IMR-90 (cell line): ENCODE measurements at regions not wholly inside any gene's neighbourhood (a gene's known extent, or its start where the extent isn't known, plus 50 kb on each side); places are given as distances from the start of the nearest gene placed in this dataset.
"Not testable (repeated sequence)": the region's sequence is repeated elsewhere in the genome, so short reads cannot be mapped to it uniquely, and the experiment has no call there.

ENCODE experiments used
- ATAC-seq: fragments of 200-7000 bp; cut with Tn5 transposase; 2 replicates; pipeline ENCODE4 v1.9.1; 2020; ENCODE audit warnings: low read depth, mild to moderate bottlenecking, moderate library complexity
- BruUV-seq: library from RNA; stranded (reverse); fragments of 400-500 nt; replicated peaks from 2 replicates; lab custom pipeline; 2021; lab: Mats Ljungman, UMichigan
- CTCF ChIA-PET: fragments of 300-600 bp; formaldehyde crosslinking; extraction: SDS; loops from one replicate; lab custom pipeline; 2021; ENCODE audit warnings: antibody characterized with exemption; lab: Yijun Ruan, JAX
- POLR2A ChIA-PET: fragments of 300-600 bp; sonication (Branson Sonifier 250); formaldehyde crosslinking; loops from one replicate; lab custom pipeline; 2022; ENCODE audit warnings: antibody characterized with exemption; ENCODE audit not compliant: unreplicated experiment; lab: Charles Lee
- DNase-seq: peaks from one replicate; pipeline ENCODE4 v3.0.0; 2013
- H2AFZ ChIP-seq: replicated peaks from 2 replicates; pipeline ENCODE3; 2013; ENCODE audit warnings: low read length, mild to moderate bottlenecking; ENCODE audit not compliant: poor library complexity
- H2AK5ac ChIP-seq: 2 replicates; pipeline ENCODE4 v1.6.1; 2013; ENCODE audit warnings: low read depth, low read length, inconsistent platforms
- H2AK9ac ChIP-seq: replicated peaks from 2 replicates; pipeline ENCODE3; 2013; ENCODE audit warnings: mild to moderate bottlenecking, low read depth, low read length, moderate library complexity; ENCODE audit not compliant: poor library complexity
- H2BK120ac ChIP-seq: 2 replicates; pipeline ENCODE4 v1.6.1; 2013; ENCODE audit warnings: low read depth, low read length, inconsistent platforms
- H2BK15ac ChIP-seq: 3 replicates; pipeline ENCODE4 v1.6.1; 2013; ENCODE audit warnings: low read depth, low read length, inconsistent platforms
- H2BK20ac ChIP-seq: 2 replicates; pipeline ENCODE4 v1.6.1; 2013; ENCODE audit warnings: low read depth, mild to moderate bottlenecking, inconsistent platforms, low read length, moderate library complexity
- H2BK5ac ChIP-seq: 2 replicates; pipeline ENCODE4 v1.6.1; 2013; ENCODE audit warnings: mild to moderate bottlenecking, low read depth, low read length, inconsistent platforms; ENCODE audit not compliant: poor library complexity, severe bottlenecking
- H3K14ac ChIP-seq: replicated peaks from 2 replicates; pipeline ENCODE4 v1.6.1; 2013; ENCODE audit warnings: low read depth, low read length, inconsistent platforms
- H3K18ac ChIP-seq: 2 replicates; pipeline ENCODE4 v1.6.1; 2013; ENCODE audit warnings: low read depth, low read length, control low read depth
- H3K23ac ChIP-seq: 2 replicates; pipeline ENCODE4 v1.6.1; 2013; ENCODE audit warnings: low read depth, low read length, inconsistent platforms
- H3K27ac ChIP-seq: 2 replicates; pipeline ENCODE4 v1.5.1; 2013; ENCODE audit warnings: mild to moderate bottlenecking, control low read depth, low read length; ENCODE audit not compliant: insufficient read depth
- H3K27me3 ChIP-seq: 2 replicates; pipeline ENCODE4 v1.6.1; 2013; ENCODE audit warnings: low read length; ENCODE audit not compliant: control insufficient read depth, insufficient read depth
- H3K36me3 ChIP-seq: 2 replicates; pipeline ENCODE4 v1.6.1; 2013; ENCODE audit warnings: low read length, mixed read lengths; ENCODE audit not compliant: control insufficient read depth, insufficient read depth
- H3K4ac ChIP-seq: 2 replicates; pipeline ENCODE4 v1.6.1; 2013; ENCODE audit warnings: low read depth, low read length, inconsistent platforms
- H3K4me1 ChIP-seq: 2 replicates; pipeline ENCODE4 v1.6.1; 2013; ENCODE audit warnings: low read length, mixed read lengths; ENCODE audit not compliant: control insufficient read depth, insufficient read depth
- H3K4me2 ChIP-seq: 2 replicates; pipeline ENCODE4 v1.6.1; 2013; ENCODE audit warnings: low read depth, mild to moderate bottlenecking, control low read depth, low read length, moderate library complexity
- H3K4me3 ChIP-seq: 2 replicates; pipeline ENCODE4 v1.5.1; 2013; ENCODE audit warnings: low read depth, mild to moderate bottlenecking, control low read depth, low read length, moderate library complexity; ENCODE audit not compliant: insufficient read depth
- H3K56ac ChIP-seq: 2 replicates; pipeline ENCODE4 v1.6.1; 2013; ENCODE audit warnings: low read length, inconsistent platforms; ENCODE audit not compliant: insufficient read depth; ENCODE audit errors: extremely low read depth
- H3K79me1 ChIP-seq, 2 experiments: 2 replicates each; pipeline ENCODE4 v1.6.1; 2013; ENCODE audit warnings: low read length in 2 of 2, inconsistent platforms in 1 of 2, low read depth in 1 of 2
- H3K9ac ChIP-seq: 2 replicates; pipeline ENCODE4 v1.6.1; 2013; ENCODE audit warnings: low read depth, low read length, control low read depth
- H3K9me1 ChIP-seq: 2 replicates; pipeline ENCODE4 v1.6.1; 2013; ENCODE audit warnings: low read length, inconsistent platforms; ENCODE audit not compliant: insufficient read depth
- H3K9me3 ChIP-seq: 2 replicates; pipeline ENCODE4 v1.6.1; 2013; ENCODE audit warnings: low read length; ENCODE audit not compliant: control insufficient read depth, insufficient read depth
- H4K20me1 ChIP-seq: 2 replicates; pipeline ENCODE4 v1.6.1; 2013; ENCODE audit warnings: low read length, inconsistent platforms; ENCODE audit not compliant: insufficient read depth
- H4K5ac ChIP-seq: 2 replicates; pipeline ENCODE4 v1.6.1; 2013; ENCODE audit warnings: mild to moderate bottlenecking, low read depth, low read length, control low read depth
- H4K8ac ChIP-seq, 2 experiments: 2 replicates each; pipeline ENCODE4 v1.6.1; 2013; ENCODE audit warnings: low read depth in 2 of 2, low read length in 2 of 2, control low read depth in 1 of 2, inconsistent platforms in 1 of 2
- H4K91ac ChIP-seq: 2 replicates; pipeline ENCODE4 v1.6.1; 2013; ENCODE audit warnings: low read depth, low read length, inconsistent platforms; ENCODE audit not compliant: insufficient read depth
- WGBS, 2 experiments: methylation state at CpG; one replicate each; pipeline versions ENCODE4 v1.1.5 to v1.1.7; 2013; ENCODE audit warnings: missing lambda C conversion rate in 2 of 2; ENCODE audit not compliant: insufficient read length in 1 of 2; ENCODE audit errors: extremely low coverage in 2 of 2; 5-methylcytosine and 5-hydroxymethylcytosine counted together
- dilution Hi-C: fragments of 300-500 bp; cut with HindIII; formaldehyde crosslinking; loops from one replicate; pipeline ENCODE4 v1.14.3; 2018; ENCODE audit warnings: low sequenced_read_pairs; ENCODE audit not compliant: unreplicated experiment
- in situ Hi-C: fragments of 300-500 bp; cut with MboI; formaldehyde crosslinking; loops from 3 replicates; pipeline ENCODE4 v1.14.3; 2019; ENCODE audit warnings: low sequenced_read_pairs, inconsistent platforms, mixed read lengths
- intact Hi-C: fragments of 100-400 bp; cut with micrococcal nuclease; formaldehyde crosslinking; loops from 2 replicates; pipeline ENCODE4 v1.10.0; 2022

GRCh38 chr4:135406597-135406996 lies 1205.0 kb upstream of the PABPC4L start:
- H2AK5ac ChIP-seq, ATAC-seq, H3K56ac ChIP-seq, H3K4me2 ChIP-seq, H4K91ac ChIP-seq, H3K9me1 ChIP-seq, H3K23ac ChIP-seq, intact Hi-C loops, H3K4me3 ChIP-seq, CTCF ChIA-PET, H4K20me1 ChIP-seq, H2BK15ac ChIP-seq, H3K9ac ChIP-seq, H3K36me3 ChIP-seq, dilution Hi-C loops, H3K4me1 ChIP-seq, H3K79me1 ChIP-seq, H3K27me3 ChIP-seq, DNase-seq, H3K4ac ChIP-seq, H2BK120ac ChIP-seq, H3K9me3 ChIP-seq, H2AFZ ChIP-seq, POLR2A ChIA-PET, H3K27ac ChIP-seq, H4K5ac ChIP-seq, H2BK20ac ChIP-seq, H4K8ac ChIP-seq, H2AK9ac ChIP-seq, H3K14ac ChIP-seq, H2BK5ac ChIP-seq, H3K18ac ChIP-seq, BruUV-seq, in situ Hi-C loops: not testable (repeated sequence)
- 88% methylated on average over 7 of the region's 22 CpGs; no CpG with 5 or more reads in 1 of the 2 experiments for WGBS, 2 experiments
